Stimulated activated naive CD8-positive, alpha-beta T cell treated with anti-CD3 and anti-CD28 coated beads, Interleukin-15, amount 100 ng/mL, for 72 hours (primary cell): ENCODE measurements at regions not wholly inside any gene's neighbourhood (a gene's known extent, or its start where the extent isn't known, plus 50 kb on each side); places are given as distances from the start of the nearest gene placed in this dataset.
A peak's percentile ranks its signal among the peaks of the same experiment; 100 is the strongest.

Source experiments
- ATAC-seq: fragments of 150-1000 bp; cut with Tn5 transposase; 2 replicates; pipeline ENCODE4 v1.10.0; 2021; ENCODE audit warnings: mild to moderate bottlenecking, moderate library complexity
- DNase-seq, 2 donors: peaks; one replicate each; pipeline ENCODE4 v3.0.0; 2021 to 2022
- H3K27ac Mint-ChIP-seq, 2 donors: one replicate each; pipeline ENCODE4 v1.8.0; 2022; ENCODE audit warnings: mild to moderate bottlenecking in 2 of 2, mixed read lengths in 2 of 2, moderate library complexity in 2 of 2
- H3K27me3 Mint-ChIP-seq: one replicate; pipeline ENCODE4 v1.8.0; 2022; ENCODE audit warnings: mixed read lengths
- H3K4me1 Mint-ChIP-seq: one replicate; pipeline ENCODE4 v1.8.0; 2022; ENCODE audit warnings: mild to moderate bottlenecking, mixed read lengths
- H3K4me3 Mint-ChIP-seq, 2 donors: one replicate each; pipeline ENCODE4 v1.8.0; 2022; ENCODE audit warnings: mild to moderate bottlenecking in 2 of 2, mixed read lengths in 2 of 2, moderate library complexity in 1 of 2
- H3K9me3 Mint-ChIP-seq, 2 donors: one replicate each; pipeline ENCODE4 v1.8.0; 2022; ENCODE audit warnings: mixed read lengths in 2 of 2

GRCh38 chr13:90613076-90613795 is 734.3 kb upstream of the MIR17HG start:
- no peaks in the 10 kb centered on the region for H3K27me3 Mint-ChIP-seq
- DNase-seq (no peak), ATAC-seq (peak; percentile 5)
- H3K27ac Mint-ChIP-seq = no peak overlapping the region
- no peaks in the 10 kb centered on the region for H3K4me1 Mint-ChIP-seq
- no peak overlapping the region for H3K4me3 Mint-ChIP-seq
- H3K9me3 Mint-ChIP-seq = peaks cover 0 to 32% of the 10 kb centered on the region in 2 donors

GRCh38 chr13:90615236-90615635 is 732.3 kb upstream of the MIR17HG start:
- Mint-ChIP-seq H3K27ac (no peak overlapping the region), H3K4me3 (no peak overlapping the region), H3K9me3 (peaks cover 0 to 35% of the 10 kb centered on the region in 2 donors), H3K4me1 (no peaks in the 10 kb centered on the region), H3K27me3 (no peaks in the 10 kb centered on the region)
- DNase-seq = no peak
- ATAC-seq = no peak

GRCh38 chr13:90615767-90616166 is 731.7 kb upstream of the MIR17HG start:
- DNase-seq (no peak), ATAC-seq (no peak)
- Mint-ChIP-seq H3K9me3 (peaks cover 0 to 35% of the 10 kb centered on the region in 2 donors), H3K4me3 (no peak overlapping the region), H3K27me3 (no peaks in the 10 kb centered on the region), H3K27ac (no peak overlapping the region), H3K4me1 (no peaks in the 10 kb centered on the region)

GRCh38 chr13:90618133-90618532 is 729.4 kb upstream of the MIR17HG start:
- Mint-ChIP-seq H3K27me3 (no peaks in the 10 kb centered on the region), H3K27ac (no peak overlapping the region), H3K4me3 (no peak overlapping the region), H3K9me3 (peaks cover 0 to 35% of the 10 kb centered on the region in 2 donors), H3K4me1 (no peaks in the 10 kb centered on the region)
- ATAC-seq = no peak
- DNase-seq = no peak

- DNase-seq = no peak
- H3K27ac Mint-ChIP-seq = no peak overlapping the region
- H3K27me3 Mint-ChIP-seq = no peaks in the 10 kb centered on the region
- no peak for ATAC-seq
- no peaks in the 10 kb centered on the region for H3K4me1 Mint-ChIP-seq
- H3K9me3 Mint-ChIP-seq = peaks cover 0 to 6% of the 10 kb centered on the region in 2 donors
- no peak overlapping the region for H3K4me3 Mint-ChIP-seq
Observed at GRCh38 chr13:90622541-90622940, 724.9 kb upstream of the MIR17HG start.

GRCh38 chr13:90623318-90624011 is 724.0 kb upstream of the MIR17HG start:
- H3K4me3 Mint-ChIP-seq = no peak overlapping the region
- no peak overlapping the region for H3K27ac Mint-ChIP-seq
- ATAC-seq = no peak
- H3K27me3 Mint-ChIP-seq = no peaks in the 10 kb centered on the region
- peaks cover 0 to under 1% of the 10 kb centered on the region in 2 donors for H3K9me3 Mint-ChIP-seq
- H3K4me1 Mint-ChIP-seq = no peaks in the 10 kb centered on the region
- DNase-seq = no peak

- no peaks in the 10 kb centered on the region for H3K4me1 Mint-ChIP-seq
- ATAC-seq = no peak
- H3K27ac Mint-ChIP-seq = peak overlapping the region in 1 of 2 donors; percentile 84
- DNase-seq = no peak
- H3K27me3 Mint-ChIP-seq = no peaks in the 10 kb centered on the region
- no peaks in the 10 kb centered on the region for H3K9me3 Mint-ChIP-seq
- no peak overlapping the region for H3K4me3 Mint-ChIP-seq
Observed at GRCh38 chr13:90627813-90628212, 719.7 kb upstream of the MIR17HG start.

GRCh38 chr13:90628471-90628870 is 719.0 kb upstream of the MIR17HG start:
- Mint-ChIP-seq H3K27ac (no peak overlapping the region), H3K4me3 (no peak overlapping the region), H3K4me1 (no peaks in the 10 kb centered on the region), H3K27me3 (no peaks in the 10 kb centered on the region), H3K9me3 (no peaks in the 10 kb centered on the region)
- DNase-seq = no peak
- no peak for ATAC-seq

- H3K4me3 Mint-ChIP-seq = no peak overlapping the region
- no peaks in the 10 kb centered on the region for H3K9me3 Mint-ChIP-seq
- no peak for ATAC-seq
- no peak overlapping the region for H3K27ac Mint-ChIP-seq
- H3K4me1 Mint-ChIP-seq = no peaks in the 10 kb centered on the region
- no peak for DNase-seq
- H3K27me3 Mint-ChIP-seq = no peaks in the 10 kb centered on the region
Observed at GRCh38 chr13:90630716-90631115, 716.8 kb upstream of the MIR17HG start.

GRCh38 chr13:90632184-90632583 is 715.3 kb upstream of the MIR17HG start:
- ATAC-seq = no peak
- Mint-ChIP-seq H3K27me3 (no peaks in the 10 kb centered on the region), H3K4me1 (no peaks in the 10 kb centered on the region)

GRCh38 chr13:90633849-90634248 is 713.6 kb upstream of the MIR17HG start:
- no peaks in the 10 kb centered on the region for H3K27me3 Mint-ChIP-seq
- no peak for DNase-seq
- H3K4me1 Mint-ChIP-seq = no peaks in the 10 kb centered on the region
- no peak overlapping the region for H3K27ac Mint-ChIP-seq
- no peak overlapping the region for H3K4me3 Mint-ChIP-seq
- ATAC-seq = no peak
- H3K9me3 Mint-ChIP-seq = no peaks in the 10 kb centered on the region

More at GRCh38 chr13:90632184-90632583, 715.3 kb upstream of the MIR17HG start:
- no peak overlapping the region for H3K4me3 Mint-ChIP-seq
- no peaks in the 10 kb centered on the region for H3K9me3 Mint-ChIP-seq
- H3K27ac Mint-ChIP-seq = no peak overlapping the region
- DNase-seq = no peak

GRCh38 chr13:90640976-90641375 is 706.5 kb upstream of the MIR17HG start:
- Mint-ChIP-seq H3K4me3 (no peak overlapping the region), H3K27me3 (no peaks in the 10 kb centered on the region), H3K27ac (no peak overlapping the region), H3K9me3 (peaks cover 9 to 22% of the 10 kb centered on the region in 2 donors), H3K4me1 (no peaks in the 10 kb centered on the region)
- ATAC-seq (no peak), DNase-seq (no peak)

- Mint-ChIP-seq H3K9me3 (peaks cover 13 to 28% of the 10 kb centered on the region in 2 donors), H3K4me3 (no peak overlapping the region), H3K4me1 (no peaks in the 10 kb centered on the region), H3K27me3 (no peaks in the 10 kb centered on the region), H3K27ac (no peak overlapping the region)
- no peak for ATAC-seq
- DNase-seq = no peak
Observed at GRCh38 chr13:90641884-90642283, 705.6 kb upstream of the MIR17HG start.

- H3K4me1 Mint-ChIP-seq = no peaks in the 10 kb centered on the region
- no peaks in the 10 kb centered on the region for H3K27me3 Mint-ChIP-seq
- no peak for DNase-seq
- no peak overlapping the region for H3K4me3 Mint-ChIP-seq
- ATAC-seq = no peak
- no peak overlapping the region for H3K27ac Mint-ChIP-seq
- H3K9me3 Mint-ChIP-seq = peaks cover 8 to 29% of the 10 kb centered on the region in 2 donors
Observed at GRCh38 chr13:90645582-90645981, 701.9 kb upstream of the MIR17HG start.

GRCh38 chr13:90648497-90648896 is 699.0 kb upstream of the MIR17HG start:
- Mint-ChIP-seq H3K4me1 (no peaks in the 10 kb centered on the region), H3K27ac (no peak overlapping the region), H3K9me3 (peaks cover 27 to 36% of the 10 kb centered on the region in 2 donors), H3K4me3 (no peak overlapping the region), H3K27me3 (no peaks in the 10 kb centered on the region)
- no peak for DNase-seq
- no peak for ATAC-seq

- H3K4me3 Mint-ChIP-seq = no peak overlapping the region
- H3K9me3 Mint-ChIP-seq = peaks cover 19 to 20% of the 10 kb centered on the region in 2 donors
- no peak for DNase-seq
- no peak for ATAC-seq
- H3K27me3 Mint-ChIP-seq = no peaks in the 10 kb centered on the region
- H3K4me1 Mint-ChIP-seq = no peaks in the 10 kb centered on the region
- H3K27ac Mint-ChIP-seq = no peak overlapping the region
Observed at GRCh38 chr13:90652036-90652435, 695.5 kb upstream of the MIR17HG start.
